ENCODE measurements at regions not wholly inside any gene's neighbourhood (a gene's known extent, or its start where the extent isn't known, plus 50 kb on each side); places are given as distances from the start of the nearest gene placed in this dataset.

- DNase-seq = no peak
These were observed 272.7 kb upstream of the CADM1 start for GRCh38 chr11:115776916-115777315.

DNA sequence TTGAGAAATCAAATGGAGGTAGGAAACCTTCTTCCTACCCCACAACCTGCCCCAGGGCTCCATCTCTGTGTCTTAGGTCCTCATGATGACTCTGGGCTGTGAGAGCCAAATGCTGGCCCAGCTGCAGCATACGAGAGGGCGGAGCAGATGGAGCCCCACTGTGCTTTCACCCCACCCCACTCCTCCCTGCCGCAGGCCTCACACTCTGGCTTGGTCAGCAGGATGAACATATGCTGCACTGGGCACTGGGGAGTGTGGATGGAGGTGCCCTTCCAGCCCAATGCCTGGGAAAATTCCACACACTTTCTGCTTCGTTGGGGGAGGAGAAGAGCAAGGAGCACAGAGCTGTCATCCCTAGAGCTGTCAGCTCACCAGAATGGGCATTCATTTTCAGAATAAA is 271.6 kb upstream of the CADM1 start:
- DNase-seq = no peak

- no peak for DNase-seq
These were observed 270.5 kb upstream of the CADM1 start for GRCh38 chr11:115774756-115775155.

GRCh38 chr11:115769891-115770290 is 265.7 kb upstream of the CADM1 start:
- DNase-seq = no peak

GRCh38 chr11:115767883-115768282 is 263.7 kb upstream of the CADM1 start:
- DNase-seq = no peak

DNA sequence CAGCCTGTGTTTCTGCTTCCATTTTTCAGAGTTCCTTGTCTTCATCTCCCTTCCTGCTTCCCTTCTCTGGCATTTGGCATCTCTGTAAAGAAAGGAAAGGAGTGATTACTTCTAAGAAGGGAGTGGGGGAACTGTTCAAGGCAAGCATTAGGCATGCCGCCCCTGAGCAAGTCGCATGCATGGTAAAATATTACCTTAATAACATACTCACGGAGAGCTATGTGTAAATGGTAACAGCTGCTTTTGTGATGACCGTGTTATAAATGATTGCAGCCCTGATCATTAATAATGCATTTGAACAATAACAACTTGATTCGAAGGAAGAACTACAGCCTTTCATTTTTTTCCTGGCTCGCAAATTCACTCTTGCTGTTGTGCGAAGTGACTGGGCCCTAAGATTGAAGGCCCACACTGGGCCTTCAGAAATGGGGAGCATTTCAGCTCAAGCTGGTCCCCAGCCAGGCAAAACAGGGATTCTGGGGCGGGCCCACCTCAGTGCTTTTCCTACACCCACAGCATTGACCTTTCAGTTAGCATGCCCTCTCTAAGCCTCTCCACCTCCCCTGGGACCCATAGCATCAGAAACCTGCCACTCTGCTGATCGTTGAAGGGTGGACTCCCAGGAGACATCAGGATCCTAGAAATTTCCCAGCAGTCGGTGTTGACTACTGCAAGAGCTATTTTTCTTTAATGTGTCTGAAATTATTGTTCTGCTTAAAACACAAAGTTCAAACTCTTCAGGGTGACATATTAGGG is 263.0 kb upstream of the CADM1 start:
- DNase-seq = no peak

GRCh38 chr11:115766561-115766960 is 262.3 kb upstream of the CADM1 start:
- no peak for DNase-seq

DNA sequence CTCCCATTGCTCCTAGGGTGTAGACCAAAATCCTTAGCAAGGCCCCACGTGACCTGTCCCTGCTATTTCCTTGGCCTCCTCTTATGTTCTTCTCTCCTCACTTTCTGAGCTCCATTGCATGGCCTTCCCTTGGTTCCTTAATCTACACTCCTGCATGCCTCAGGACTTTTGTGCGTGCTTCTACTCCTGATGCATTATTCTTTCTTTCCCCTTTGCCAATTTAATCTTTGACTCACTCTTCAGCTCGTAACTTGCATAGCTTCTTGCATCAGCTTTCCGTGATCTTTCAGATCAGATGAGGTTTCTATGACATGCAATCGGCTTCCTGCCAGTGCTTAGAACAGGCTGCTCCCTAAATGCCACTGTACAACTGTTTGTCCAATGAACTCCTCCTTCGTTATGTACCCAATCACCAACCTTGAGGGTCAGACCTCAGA is 261.6 kb upstream of the CADM1 start:
- no peak for DNase-seq

DNA sequence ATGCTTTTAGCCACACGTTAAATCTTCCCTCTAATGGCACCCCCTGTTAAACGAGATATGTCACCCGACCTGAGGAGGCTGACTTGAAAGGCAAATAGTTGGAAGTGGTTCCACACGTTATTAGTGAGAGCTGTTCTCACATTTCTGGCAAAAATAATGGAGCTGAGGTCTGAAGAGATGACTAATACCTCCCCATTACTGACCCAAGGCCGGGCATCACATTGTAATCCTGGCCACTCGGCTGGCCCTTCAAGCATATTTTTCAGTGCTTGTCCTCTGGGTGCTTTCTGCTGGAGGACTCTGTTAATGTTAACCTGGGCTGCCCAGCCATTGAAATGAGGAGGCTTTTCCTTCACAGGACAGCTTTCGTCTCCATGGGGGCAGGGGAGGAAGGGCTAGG is 260.0 kb upstream of the CADM1 start:
- DNase-seq = no peak

DNA sequence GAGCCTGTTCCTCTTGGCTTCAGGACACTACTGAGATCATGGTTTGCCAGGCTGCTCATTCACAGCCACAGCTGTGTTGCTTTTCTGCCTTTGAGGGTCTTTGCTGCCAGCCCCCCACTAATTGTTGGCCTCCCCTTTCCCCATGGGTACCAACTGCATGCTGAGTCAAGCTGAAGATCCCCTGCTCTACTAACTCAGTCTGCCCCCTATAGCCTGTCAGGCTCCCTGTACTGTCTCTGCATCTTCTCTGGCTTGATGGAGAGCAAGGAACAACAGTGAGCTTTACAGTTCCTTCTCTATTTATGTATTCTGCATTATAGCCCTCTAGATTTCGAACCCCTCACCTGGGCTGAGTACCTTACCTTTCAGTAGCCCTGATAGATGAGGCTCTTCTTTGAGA is 257.6 kb upstream of the CADM1 start:
- DNase-seq = no peak

DNA sequence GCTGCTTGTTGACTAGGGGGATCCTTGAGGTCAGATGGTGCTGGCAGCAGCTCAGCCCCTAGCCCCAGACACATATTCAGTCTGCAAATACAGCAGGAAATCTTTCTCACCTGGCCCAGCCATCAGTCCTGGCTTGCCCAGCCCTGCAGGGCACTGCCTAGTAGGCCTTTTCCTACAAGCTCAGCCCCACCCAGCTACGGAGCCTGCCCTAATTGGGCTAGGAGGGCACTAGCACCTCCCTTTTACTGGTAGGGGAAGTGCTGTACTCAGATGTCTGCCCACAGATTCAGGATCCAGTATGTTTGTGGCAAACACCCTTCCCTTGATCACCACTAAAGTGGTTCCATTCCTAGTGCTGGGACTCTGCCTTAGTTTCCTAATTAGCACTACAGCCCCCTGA is 257.1 kb upstream of the CADM1 start:
- no peak for DNase-seq

- DNase-seq = no peak
These were observed 256.5 kb upstream of the CADM1 start for GRCh38 chr11:115760461-115761320.

DNA sequence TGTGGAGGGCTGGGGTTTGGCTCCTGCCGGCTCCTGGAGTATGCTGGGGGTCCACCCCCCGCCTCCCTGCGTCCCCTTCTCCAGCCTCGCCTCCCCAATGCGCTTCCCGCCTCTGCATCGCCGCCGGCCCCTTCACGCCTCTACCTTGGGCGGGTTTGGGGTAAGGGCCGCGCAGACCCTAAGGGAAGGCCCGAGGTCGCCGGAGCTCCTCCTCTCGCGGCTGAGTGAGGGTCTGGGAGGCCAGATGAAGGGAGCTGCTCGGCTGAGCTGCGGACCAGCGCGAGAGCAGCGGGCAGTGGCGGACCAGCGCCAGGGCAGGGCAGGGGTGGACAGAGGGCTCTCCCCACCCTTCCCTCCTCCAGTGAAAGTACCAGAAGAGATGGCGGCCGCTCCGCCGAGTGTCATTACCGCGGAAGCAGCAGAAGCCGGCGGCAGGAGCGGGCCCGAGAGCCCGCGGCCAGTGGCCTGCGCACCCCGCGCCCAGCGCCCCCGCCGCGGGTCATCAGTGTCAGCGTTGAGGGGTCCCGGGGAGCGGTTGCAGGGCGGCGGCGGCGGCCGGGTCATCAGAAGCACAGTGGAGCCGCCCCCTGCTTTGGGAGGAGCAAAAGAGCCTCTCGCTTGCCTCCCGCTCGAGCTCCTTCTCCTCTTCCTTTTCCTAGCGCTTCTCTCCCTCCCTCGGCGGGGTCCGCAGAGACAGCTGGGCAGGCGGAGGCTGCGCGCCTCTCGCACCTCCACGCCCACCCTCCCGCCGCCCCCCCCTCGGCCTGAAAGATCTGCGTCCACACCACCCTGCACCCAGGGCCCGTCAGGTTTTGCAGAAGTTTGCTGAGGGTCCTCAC is 255.6 kb upstream of the CADM1 start:
- DNase-seq = no peak

DNA sequence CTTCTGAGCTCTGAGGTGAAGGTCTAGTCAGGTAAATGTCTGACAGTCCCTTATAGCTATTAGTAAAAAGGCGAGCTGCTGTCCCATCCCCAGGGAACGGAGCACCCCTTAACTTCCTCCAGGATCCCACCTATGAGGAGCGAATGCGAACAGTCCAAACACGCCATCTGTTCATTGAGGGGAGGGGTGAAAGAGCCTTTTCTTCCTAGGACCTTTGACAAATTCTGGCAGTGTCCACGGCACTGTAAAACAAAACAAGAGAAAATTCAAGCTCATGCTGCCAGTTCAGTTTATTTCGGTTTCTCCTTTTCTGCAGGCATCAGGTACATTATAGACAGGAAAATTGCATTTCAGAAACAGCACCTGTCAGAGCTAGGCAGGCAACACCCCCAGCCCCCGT is 253.8 kb upstream of the CADM1 start:
- DNase-seq = no peak

- no peak for DNase-seq
These were observed 247.2 kb upstream of the CADM1 start for GRCh38 chr11:115751243-115752015.

DNA sequence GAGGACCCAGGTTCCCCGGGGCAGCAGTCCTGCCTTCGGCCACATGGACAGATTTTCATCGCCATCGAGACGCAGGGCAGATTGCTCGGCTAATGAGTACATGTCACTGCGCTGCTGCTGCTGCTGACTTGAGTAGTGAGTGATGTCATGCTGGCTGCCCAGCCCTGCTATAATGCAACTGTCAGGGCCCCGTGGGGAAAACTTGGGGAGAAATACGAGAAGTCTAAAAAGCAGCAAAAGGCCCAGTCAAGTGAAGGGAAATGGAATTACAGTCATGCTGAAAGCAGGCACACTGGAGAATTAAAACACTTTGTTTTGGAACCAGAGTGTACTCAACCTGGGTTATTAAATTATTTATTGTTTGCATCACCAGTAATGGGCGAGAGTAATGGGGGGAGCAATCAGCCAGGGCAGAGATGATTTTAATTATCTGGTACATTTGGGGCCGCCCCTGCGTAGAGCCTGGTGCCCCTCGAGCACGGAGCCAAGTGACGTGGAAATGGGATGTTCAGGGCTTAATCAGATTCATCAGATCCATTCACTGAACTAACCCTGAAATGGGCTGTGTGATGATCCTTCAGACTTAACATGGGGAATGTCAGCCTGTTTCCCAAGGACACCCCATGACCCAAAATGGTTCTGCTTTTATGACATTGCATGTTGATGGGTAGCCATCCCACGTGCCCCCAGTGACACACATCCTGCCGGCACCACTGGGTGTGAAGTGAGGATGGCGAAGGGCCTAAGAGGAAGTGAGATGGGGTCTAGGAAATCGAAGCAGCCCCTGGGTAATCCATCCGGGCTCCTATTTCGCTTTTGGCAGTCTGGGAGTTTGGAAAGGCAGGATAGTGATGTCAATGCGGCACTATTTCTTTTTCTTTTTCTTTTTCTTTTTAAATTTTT is 241.6 kb upstream of the CADM1 start:
- no peak for DNase-seq

- no peak for DNase-seq
These were observed 240.9 kb upstream of the CADM1 start for GRCh38 chr11:115745066-115745465.

DNA sequence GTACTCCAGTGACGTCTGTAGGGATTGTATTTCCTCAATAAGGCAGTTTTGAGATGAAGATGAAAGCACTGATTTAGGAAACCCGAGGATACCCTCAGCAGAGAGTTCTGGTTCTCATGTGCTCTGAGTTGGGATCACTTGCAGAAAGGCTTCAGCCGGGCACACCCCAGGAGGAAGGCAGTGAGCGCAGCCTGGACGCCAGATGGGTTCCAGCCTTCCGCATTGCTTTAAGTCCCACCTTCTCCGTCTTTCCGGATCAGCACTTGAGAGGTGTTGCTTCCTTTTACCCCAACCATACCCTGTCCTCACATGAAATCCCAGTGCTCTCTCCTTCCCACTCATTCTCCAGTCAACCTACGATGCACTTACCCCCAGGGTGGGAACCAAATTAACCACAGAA is 239.5 kb upstream of the CADM1 start:
- DNase-seq = no peak

- DNase-seq = no peak
These were observed 237.3 kb upstream of the CADM1 start for GRCh38 chr11:115741376-115742107.

DNA sequence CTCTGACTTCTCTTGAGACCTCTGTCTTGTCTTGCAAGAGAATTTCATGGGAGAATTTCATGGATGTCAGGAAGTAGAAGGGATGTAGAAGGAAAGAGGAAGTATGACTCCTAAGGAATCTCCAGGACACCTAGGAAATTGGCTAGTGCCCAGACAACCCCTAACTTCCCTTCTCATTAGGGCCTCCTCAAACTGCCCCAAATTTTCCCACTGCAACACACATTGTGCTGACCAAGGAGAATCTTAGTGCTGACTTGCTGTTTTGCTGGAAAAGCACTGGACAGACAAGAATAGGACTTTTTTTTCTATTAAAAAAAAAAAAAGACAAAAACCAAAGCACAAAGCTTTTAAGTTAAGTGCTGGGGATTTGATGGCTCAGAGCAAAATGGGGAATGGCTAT is 236.1 kb upstream of the CADM1 start:
- no peak for DNase-seq

DNA sequence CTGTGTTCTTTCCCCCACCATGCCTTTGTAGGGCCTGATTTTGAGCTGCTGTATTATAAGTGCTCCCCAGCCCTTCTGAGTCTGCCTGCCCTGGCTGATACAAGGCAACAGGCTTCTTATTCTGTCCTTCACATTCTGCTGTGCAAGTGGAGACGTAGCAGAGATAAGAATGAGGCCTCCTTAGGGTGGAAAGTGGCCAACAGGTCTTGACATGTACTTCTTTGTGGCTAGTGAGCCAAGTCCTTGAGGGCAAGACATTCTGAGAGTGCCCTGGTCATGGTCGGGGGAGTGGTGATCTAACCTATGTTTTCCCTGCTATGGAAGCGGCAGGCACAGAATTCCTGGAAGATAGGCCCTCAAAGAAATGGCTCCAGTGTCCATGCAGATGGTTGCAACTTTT is 235.7 kb upstream of the CADM1 start:
- no peak for DNase-seq

Measured in activated T-cell treated with anti-CD3 and anti-CD28 coated beads for 4 hours (primary cell).